Lung (tissue), 11 donors: ENCODE measurements at regions not wholly inside any gene's neighbourhood (a gene's known extent, or its start where the extent isn't known, plus 50 kb on each side); places are given as distances from the start of the nearest gene placed in this dataset.
"Not testable (repeated sequence)": the region's sequence is repeated elsewhere in the genome, so short reads cannot be mapped to it uniquely, and the experiment has no call there.

Experiments used
- ATAC-seq: fragments of 200-7000 bp; cut with Tn5 transposase; one replicate; pipeline ENCODE4 v1.9.1; 2020; ENCODE audit warnings: moderate number of reproducible peaks; ENCODE audit not compliant: insufficient read depth, low FRiP score
- DNase-seq, 3 donors: peaks; one replicate each; pipeline ENCODE4 v3.0.0-alpha.2; 2013 to 2017
- H3K27ac ChIP-seq, 2 donors: one replicate each; pipeline ENCODE4 v1.5.1; 2013; ENCODE audit warnings: mild to moderate bottlenecking in 2 of 2, moderate library complexity in 2 of 2, control low read depth in 1 of 2, inconsistent platforms in 1 of 2, low read depth in 1 of 2, low read length in 1 of 2
- H3K27me3 ChIP-seq, 3 donors: one replicate each; pipeline ENCODE4 v1.5.1; 2013; ENCODE audit warnings: low read length in 2 of 3; ENCODE audit not compliant: control insufficient read depth in 3 of 3, insufficient read depth in 3 of 3
- H3K36me3 ChIP-seq, 4 donors: one replicate each; pipeline ENCODE4 v1.5.1; 2013; ENCODE audit warnings: low read length in 4 of 4, mild to moderate bottlenecking in 1 of 4, moderate library complexity in 1 of 4; ENCODE audit not compliant: control insufficient read depth in 4 of 4, insufficient read depth in 4 of 4
- H3K4me1 ChIP-seq, 5 donors: one replicate each; pipeline ENCODE4 v1.5.1; 2013; ENCODE audit warnings: low read length in 5 of 5, mild to moderate bottlenecking in 2 of 5, moderate library complexity in 1 of 5; ENCODE audit not compliant: control insufficient read depth in 5 of 5, insufficient read depth in 5 of 5
- H3K4me3 ChIP-seq: one replicate; pipeline ENCODE4 v1.5.1; 2013; ENCODE audit warnings: mild to moderate bottlenecking, control low read depth, moderate library complexity
- H3K9ac ChIP-seq, 2 donors: one replicate each; pipeline ENCODE4 v1.5.1; 2013; ENCODE audit warnings: low read length in 2 of 2, control low read depth in 1 of 2; ENCODE audit not compliant: insufficient read depth in 1 of 2
- H3K9me3 ChIP-seq, 4 donors: one replicate each; pipeline ENCODE4 v1.5.1; 2013; ENCODE audit warnings: low read length in 3 of 4, mild to moderate bottlenecking in 1 of 4, moderate library complexity in 1 of 4; ENCODE audit not compliant: control insufficient read depth in 4 of 4, insufficient read depth in 3 of 4
- WGBS, 2 donors: extraction: QIAGEN DNeasy Blood & Tissue Kit; methylation state at CpG; one replicate each; pipeline ENCODE4 v1.1.7; 2013; 5-methylcytosine and 5-hydroxymethylcytosine counted together
- TF ChIP-seq, protein P1 (sequence below): IDR thresholded peaks from 2 replicates; pipeline ENCODE4 v1.5.1; 2012; ENCODE audit warnings: mild to moderate bottlenecking; ENCODE audit errors: control extremely low read depth, extremely low read depth
- donor health status: control.
- donor health status: control.
- donor health status: Bipolar disorder and iron deficiency.
- donor health status: healthy.
- donor health status: DM: yes; HTN: yes; CAD: no.

DNA sequence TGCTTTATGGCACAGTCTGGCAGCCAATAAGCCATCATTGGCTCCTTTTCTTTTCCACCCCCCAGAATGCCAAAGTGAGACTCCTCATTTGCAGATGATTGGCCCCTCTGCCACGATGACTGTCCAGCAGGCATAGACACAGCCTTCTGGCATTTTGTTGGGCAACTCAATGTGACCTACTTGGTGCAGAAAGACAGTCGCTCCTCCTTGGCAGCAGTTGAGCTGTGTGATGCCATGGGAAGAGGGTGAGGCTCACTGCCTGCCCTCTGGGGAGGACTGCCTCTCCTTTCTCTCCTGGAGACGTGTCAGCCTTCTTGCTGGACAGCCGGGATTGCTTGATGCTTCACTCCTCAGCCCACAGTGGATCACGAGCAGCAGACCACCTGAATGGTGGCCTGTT is 264.9 kb downstream of the C12orf75 start:
- 83 to 88% methylated on average over 5 of the region's 5 CpGs for WGBS, 2 donors
- Histone ChIP-seq H3K4me1 (no peaks in the 10 kb centered on the region), H3K9me3 (peaks cover 0 to 4% (median 0%) of the 10 kb centered on the region in 4 donors), H3K4me3 (no peak overlapping the region), H3K27me3 (no peaks in the 10 kb centered on the region), H3K27ac (no peak overlapping the region), H3K36me3 (no peaks in the 10 kb centered on the region), H3K9ac (no peak overlapping the region)
- DNase-seq, result no peak
- ATAC-seq, result no peak
- TF ChIP-seq, protein P1, sequence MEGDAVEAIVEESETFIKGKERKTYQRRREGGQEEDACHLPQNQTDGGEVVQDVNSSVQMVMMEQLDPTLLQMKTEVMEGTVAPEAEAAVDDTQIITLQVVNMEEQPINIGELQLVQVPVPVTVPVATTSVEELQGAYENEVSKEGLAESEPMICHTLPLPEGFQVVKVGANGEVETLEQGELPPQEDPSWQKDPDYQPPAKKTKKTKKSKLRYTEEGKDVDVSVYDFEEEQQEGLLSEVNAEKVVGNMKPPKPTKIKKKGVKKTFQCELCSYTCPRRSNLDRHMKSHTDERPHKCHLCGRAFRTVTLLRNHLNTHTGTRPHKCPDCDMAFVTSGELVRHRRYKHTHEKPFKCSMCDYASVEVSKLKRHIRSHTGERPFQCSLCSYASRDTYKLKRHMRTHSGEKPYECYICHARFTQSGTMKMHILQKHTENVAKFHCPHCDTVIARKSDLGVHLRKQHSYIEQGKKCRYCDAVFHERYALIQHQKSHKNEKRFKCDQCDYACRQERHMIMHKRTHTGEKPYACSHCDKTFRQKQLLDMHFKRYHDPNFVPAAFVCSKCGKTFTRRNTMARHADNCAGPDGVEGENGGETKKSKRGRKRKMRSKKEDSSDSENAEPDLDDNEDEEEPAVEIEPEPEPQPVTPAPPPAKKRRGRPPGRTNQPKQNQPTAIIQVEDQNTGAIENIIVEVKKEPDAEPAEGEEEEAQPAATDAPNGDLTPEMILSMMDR, result no peak

DNA sequence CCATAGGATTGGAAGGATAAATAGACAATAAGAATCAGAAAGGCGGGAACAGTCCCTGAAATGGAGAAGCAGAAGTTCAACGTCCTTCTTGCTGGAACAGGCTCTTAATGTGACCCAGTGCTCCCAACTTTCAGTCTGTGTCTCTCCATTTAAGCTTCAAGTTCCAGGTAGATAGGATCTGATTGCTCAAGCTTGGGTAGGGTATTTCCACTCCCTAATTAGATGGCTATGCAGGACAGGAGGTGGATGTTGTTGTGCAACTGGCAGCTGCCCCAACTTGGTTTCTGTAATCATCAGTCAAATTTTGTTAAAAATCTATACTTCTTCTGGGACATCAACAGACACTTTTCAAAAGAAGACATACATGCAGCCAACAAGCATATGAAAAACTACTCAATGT is 266.2 kb downstream of the C12orf75 start:
- WGBS, 2 donors, result 83 to 84% methylated on average over 2 of the region's 2 CpGs
- Histone ChIP-seq H3K27me3 (no peaks in the 10 kb centered on the region), H3K27ac (no peak overlapping the region), H3K9me3 (peaks cover 0 to 4% (median 0%) of the 10 kb centered on the region in 4 donors), H3K36me3 (no peaks in the 10 kb centered on the region), H3K9ac (no peak overlapping the region), H3K4me3 (no peak overlapping the region), H3K4me1 (no peaks in the 10 kb centered on the region)
- no peak for DNase-seq
- TF ChIP-seq, protein P1, result no peak
- no peak for ATAC-seq

DNA sequence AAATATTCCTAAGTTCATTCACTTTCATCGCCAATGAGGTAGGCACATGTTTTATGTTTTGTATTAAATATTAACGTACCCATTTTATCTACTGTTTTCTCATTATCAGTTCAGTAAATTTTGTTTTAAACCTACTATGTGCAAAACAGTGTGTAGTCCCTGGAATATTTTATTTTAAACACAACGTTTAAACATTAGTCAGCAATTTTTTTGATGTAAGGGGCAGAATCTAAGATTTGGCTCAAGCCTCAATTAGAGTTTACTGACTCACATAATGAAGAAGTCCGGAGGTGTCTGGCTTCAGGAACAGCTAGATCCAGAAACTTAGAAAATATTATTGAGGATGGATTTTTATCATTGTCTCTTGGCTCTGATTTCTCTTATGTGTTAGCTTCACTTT is 267.5 kb downstream of the C12orf75 start:
- H3K4me1 ChIP-seq, result no peaks in the 10 kb centered on the region
- no peak overlapping the region for H3K9ac ChIP-seq
- no peaks in the 10 kb centered on the region for H3K36me3 ChIP-seq
- peaks cover 0 to 4% (median 0%) of the 10 kb centered on the region in 4 donors for H3K9me3 ChIP-seq
- 92 to 94% methylated on average over 4 of the region's 4 CpGs for WGBS, 2 donors
- H3K4me3 ChIP-seq, result no peak overlapping the region
- H3K27me3 ChIP-seq, result no peaks in the 10 kb centered on the region
- DNase-seq, result no peak
- TF ChIP-seq, protein P1, result no peak
- ATAC-seq, result no peak
- H3K27ac ChIP-seq, result no peak overlapping the region

DNA sequence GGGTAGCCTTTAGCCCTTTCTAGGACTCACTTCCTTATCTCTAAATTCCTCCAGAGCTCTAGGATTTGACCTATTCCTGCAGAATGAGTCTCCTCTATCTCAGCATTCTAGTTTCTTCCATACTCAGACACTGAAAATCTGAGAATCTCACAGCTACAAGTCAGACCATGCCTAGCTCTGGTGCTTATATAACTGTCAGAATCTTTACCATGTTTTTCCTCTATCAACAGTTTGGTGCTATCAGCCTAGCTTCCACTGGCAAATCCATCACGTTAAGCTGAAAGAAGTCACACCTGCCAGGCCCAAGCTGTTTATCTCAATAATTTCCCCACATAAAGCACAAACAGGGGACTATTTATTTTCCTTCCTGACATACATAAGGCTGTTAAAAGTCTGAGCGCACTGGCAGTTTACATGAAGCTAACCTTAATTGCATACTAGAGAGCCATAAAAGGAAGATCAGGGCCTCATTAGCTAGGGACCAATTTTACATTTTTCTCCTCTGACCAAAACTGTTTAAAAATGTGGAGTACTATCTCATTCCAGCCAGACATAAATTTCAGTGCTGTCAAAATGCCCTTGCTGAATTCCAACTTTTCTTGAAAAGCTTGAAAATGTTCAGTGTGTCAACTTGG is 270.5 kb downstream of the C12orf75 start:
- Histone ChIP-seq H3K4me3 (no peak overlapping the region), H3K27me3 (no peaks in the 10 kb centered on the region), H3K9me3 (peaks cover 0 to 2% (median 0%) of the 10 kb centered on the region in 4 donors), H3K36me3 (no peaks in the 10 kb centered on the region), H3K27ac (no peak overlapping the region), H3K9ac (no peak overlapping the region), H3K4me1 (no peaks in the 10 kb centered on the region)
- TF ChIP-seq, protein P1, result no peak
- WGBS, 2 donors, result 68 to 72% methylated on average over 2 of the region's 2 CpGs
- ATAC-seq (no peak), DNase-seq (no peak)

DNA sequence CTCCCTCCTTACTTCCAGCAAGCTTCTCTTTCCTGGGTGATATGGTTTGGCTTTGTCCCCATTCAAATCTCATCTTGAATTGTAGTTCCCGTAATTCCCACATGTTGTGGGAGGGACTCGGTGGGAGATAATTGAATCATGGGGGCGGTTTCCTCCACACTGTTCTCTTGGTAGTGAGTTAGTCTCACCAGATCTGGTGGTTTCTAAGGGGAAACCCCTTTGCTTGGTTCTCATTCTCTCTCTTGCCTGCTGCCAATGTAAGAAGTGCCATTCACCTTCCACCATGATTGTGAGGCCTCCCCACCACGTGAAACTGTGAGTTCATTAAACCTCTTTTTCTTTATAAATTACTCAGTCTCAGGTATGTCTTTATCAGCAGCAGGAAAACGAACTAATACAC is 271.8 kb downstream of the C12orf75 start:
- H3K9ac ChIP-seq, H3K4me1 ChIP-seq, H3K36me3 ChIP-seq, DNase-seq, ATAC-seq, H3K4me3 ChIP-seq, H3K9me3 ChIP-seq, H3K27me3 ChIP-seq, H3K27ac ChIP-seq: not testable (repeated sequence)
- WGBS, 2 donors, result 80 to 82% methylated on average over 5 of the region's 5 CpGs

DNA sequence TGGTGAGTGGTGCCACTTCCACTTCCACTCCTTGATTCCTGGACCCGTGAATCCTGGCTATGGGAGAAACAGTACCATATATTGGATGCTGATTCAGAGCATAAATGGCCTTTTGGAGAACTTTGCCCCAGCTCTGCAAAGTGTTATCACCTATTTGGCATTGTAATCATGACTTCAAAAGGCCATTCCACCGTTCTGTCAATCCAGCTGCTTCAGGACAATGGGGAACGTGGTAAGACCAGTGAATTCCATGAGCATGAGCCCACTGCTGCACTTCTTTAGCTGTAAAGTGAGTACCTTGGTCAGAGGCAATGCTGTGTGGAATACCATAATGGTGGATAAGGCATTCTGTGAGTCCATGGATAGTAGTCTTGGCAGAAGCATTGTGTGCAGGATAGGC is 273.8 kb downstream of the C12orf75 start:
- H3K4me3 ChIP-seq, H3K27me3 ChIP-seq, H3K4me1 ChIP-seq, H3K36me3 ChIP-seq, H3K9me3 ChIP-seq, DNase-seq, ATAC-seq, H3K27ac ChIP-seq, H3K9ac ChIP-seq: not testable (repeated sequence)
- WGBS, 2 donors, result 66 to 89% methylated on average over 3 of the region's 3 CpGs
